WTC11 (cell line): ENCODE measurements at regions not wholly inside any gene's neighbourhood (a gene's known extent, or its start where the extent isn't known, plus 50 kb on each side); places are given as distances from the start of the nearest gene placed in this dataset.

ENCODE experiments used
- NFATC4 ChIP-seq: fragments of 250-450 bp; sonication (Bioruptor Pico); IDR thresholded peaks from 2 replicates; pipeline ENCODE4 v1.9.0; 2021; ENCODE audit warnings: mild to moderate bottlenecking
- NR3C1 ChIP-seq: sonication (generic); formaldehyde crosslinking; conservative IDR thresholded peaks from 2 replicates; pipeline ENCODE4 v1.8.1; 2023; ENCODE audit warnings: low read depth, mild to moderate bottlenecking, missing genetic modification reagents
- SP1 ChIP-seq: sonication (generic); formaldehyde crosslinking; conservative IDR thresholded peaks from 2 replicates; pipeline ENCODE4 v1.8.1; 2022; ENCODE audit warnings: missing genetic modification reagents
- TF ChIP-seq, protein P1 (sequence below): fragments of 200-600 bp; IDR thresholded peaks from 2 replicates; pipeline ENCODE4 v1.8.0; 2022; ENCODE audit warnings: antibody characterized with exemption
- TF ChIP-seq, protein P2 (sequence below): sonication (generic); formaldehyde crosslinking; IDR thresholded peaks from 2 replicates; pipeline ENCODE4 v1.8.0; 2022; ENCODE audit warnings: mild to moderate bottlenecking, missing genetic modification reagents

DNA sequence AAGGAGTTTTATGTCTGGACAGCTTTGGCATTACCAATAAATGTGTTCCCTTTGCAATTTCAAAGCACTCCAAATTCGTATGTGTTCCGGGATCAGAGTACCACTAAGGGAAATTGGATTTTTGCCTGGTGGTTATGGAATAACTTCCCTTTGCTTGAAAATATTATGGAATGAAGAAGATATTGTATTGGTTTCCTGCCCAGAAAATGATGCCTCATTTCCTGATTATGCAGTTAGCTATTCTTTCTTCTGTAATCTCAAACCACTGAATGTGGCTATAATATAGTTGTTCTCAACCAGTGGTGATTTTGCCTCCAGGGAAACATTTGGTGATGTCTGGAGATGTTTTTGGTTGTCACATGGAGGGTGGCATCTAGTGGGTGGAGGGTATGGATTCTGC lies 142.9 kb downstream of the PCDH7 start:
- TF ChIP-seq NR3C1 (CRISPR knock-in tag), result no peak
- no peak for TF ChIP-seq NFATC4 (CRISPR knock-in tag)
- TF ChIP-seq, protein P1, sequence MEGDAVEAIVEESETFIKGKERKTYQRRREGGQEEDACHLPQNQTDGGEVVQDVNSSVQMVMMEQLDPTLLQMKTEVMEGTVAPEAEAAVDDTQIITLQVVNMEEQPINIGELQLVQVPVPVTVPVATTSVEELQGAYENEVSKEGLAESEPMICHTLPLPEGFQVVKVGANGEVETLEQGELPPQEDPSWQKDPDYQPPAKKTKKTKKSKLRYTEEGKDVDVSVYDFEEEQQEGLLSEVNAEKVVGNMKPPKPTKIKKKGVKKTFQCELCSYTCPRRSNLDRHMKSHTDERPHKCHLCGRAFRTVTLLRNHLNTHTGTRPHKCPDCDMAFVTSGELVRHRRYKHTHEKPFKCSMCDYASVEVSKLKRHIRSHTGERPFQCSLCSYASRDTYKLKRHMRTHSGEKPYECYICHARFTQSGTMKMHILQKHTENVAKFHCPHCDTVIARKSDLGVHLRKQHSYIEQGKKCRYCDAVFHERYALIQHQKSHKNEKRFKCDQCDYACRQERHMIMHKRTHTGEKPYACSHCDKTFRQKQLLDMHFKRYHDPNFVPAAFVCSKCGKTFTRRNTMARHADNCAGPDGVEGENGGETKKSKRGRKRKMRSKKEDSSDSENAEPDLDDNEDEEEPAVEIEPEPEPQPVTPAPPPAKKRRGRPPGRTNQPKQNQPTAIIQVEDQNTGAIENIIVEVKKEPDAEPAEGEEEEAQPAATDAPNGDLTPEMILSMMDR, result no peak
- no peak for TF ChIP-seq SP1 (CRISPR knock-in tag)
- TF ChIP-seq, protein P2, sequence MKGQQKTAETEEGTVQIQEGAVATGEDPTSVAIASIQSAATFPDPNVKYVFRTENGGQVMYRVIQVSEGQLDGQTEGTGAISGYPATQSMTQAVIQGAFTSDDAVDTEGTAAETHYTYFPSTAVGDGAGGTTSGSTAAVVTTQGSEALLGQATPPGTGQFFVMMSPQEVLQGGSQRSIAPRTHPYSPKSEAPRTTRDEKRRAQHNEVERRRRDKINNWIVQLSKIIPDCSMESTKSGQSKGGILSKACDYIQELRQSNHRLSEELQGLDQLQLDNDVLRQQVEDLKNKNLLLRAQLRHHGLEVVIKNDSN (CRISPR knock-in tag), result no peak
